ENCODE measurements at regions not wholly inside any gene's neighbourhood (a gene's known extent, or its start where the extent isn't known, plus 50 kb on each side); places are given as distances from the start of the nearest gene placed in this dataset.

DNA sequence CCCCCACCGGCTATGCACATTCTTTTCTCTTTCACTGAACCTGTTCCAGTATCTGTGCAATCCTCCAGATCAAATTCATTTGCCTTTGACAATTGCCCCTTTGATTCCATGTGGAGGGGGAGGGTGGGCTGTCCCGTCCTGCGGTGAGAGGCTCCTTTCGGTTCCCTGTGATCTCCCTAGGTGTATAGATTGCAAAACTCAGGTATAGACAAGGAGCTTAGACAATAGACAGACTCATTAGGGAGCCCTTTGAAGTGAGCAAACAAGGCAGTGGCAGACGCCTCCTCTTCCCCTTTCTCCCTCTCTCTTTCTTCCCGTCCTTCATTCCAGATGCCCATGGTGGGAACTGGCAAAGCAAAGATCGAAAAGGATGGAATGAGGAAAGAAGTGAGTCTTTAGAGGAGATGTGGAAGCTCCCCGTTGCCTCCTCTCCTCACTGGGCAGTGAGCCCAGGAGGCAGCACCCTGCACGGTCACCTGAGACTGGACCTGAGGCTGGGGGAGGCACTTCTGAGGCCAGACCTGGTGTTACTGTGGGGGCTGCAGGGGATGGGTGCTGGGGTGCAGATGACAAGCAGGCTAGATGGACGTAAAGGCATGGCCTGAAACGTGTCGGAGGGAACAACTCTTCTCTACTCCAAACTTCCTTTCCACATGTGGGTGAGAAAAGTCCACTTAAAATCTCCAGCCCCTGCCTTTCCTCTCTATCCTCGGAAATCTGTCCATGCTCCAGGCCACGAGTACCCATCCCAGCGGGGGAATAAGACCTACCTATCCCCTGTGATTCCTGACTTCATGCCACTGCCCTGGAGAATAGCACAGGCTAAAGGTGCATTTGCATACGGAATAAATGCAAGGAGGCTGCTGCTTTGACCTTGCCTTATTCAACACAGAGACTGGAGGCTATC, 256.6 kb upstream of the FOXQ1 start:
- DNase-seq = no peak

DNA sequence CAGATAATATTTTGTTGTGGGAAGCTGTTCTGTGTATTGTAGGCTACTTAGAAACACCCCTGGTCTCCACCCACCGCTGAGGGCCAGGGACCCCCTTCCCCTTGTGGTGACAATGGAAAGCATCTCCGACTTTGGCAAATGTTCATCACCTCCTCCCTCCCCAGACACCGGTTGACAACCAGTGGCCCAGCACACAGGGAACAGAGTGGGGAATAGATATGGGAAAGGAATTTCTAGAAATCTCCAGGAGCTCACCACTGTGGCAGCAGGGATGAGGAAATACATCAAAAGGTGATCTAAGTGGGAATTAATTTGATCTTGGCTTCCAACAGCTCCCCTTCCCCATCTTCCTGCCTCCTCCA, 257.3 kb upstream of the FOXQ1 start:
- no peak for DNase-seq

DNA sequence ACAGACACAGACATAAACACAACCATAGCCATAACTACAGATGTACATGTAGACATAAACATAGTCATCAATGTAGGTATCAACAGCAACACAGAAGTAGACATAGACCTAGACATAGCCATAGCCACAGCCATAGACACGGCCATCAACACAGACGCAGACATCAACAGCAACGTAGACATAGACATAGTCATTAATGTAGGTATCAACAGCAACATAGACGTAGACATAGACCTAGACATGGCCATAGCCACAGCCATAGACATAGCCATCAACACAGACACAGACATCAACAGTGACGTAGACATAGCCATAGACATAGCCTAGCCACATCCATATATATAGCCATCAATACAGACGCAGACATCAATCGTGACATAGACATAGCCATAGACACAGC, 258.3 kb upstream of the FOXQ1 start:
- no peak for DNase-seq

GRCh38 chr6:1052262-1052661, 259.6 kb upstream of the FOXQ1 start:
- DNase-seq = no peak

GRCh38 chr6:1049900-1050299, 262.0 kb upstream of the FOXQ1 start:
- DNase-seq = no peak

DNA sequence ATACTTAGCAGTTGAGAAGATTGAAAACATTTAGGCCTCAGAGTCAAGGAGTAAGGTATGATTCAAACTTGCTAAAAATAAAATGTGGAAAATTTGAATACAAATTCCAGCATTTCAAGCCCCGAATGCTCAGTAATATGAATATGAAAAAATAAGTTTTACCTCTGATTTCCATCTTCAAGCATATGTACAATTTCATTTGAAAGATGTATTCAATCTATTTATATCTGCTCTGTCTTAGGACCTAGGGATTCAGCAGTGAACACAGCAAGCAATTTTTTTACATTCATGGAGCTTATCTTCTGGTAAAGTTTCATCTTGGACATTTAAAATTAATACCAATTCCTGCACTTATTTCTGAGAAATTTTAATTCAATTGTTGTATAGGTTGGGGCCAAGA, 262.7 kb upstream of the FOXQ1 start:
- no peak for DNase-seq

GRCh38 chr6:1047981-1048541, 263.8 kb upstream of the FOXQ1 start:
- DNase-seq = no peak

DNA sequence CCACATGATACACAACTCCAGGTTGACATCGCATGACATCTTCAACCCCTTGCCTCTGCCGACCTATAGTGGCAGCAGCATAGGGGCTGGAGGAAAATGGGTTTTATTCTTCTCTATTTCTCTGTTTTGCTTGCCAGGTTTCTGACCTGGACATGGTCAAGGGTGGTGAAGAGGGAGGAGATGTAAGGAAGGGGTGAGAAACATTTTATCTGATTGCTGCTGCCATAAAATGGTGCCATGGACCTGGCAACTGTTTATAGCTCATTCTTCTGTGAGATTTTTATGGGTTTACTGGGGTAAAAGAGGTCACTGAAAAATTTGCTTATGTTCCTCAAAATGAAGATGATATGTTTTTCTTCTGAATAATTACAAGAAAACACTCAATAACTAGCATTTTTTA, 266.7 kb upstream of the FOXQ1 start:
- no peak for DNase-seq

DNA sequence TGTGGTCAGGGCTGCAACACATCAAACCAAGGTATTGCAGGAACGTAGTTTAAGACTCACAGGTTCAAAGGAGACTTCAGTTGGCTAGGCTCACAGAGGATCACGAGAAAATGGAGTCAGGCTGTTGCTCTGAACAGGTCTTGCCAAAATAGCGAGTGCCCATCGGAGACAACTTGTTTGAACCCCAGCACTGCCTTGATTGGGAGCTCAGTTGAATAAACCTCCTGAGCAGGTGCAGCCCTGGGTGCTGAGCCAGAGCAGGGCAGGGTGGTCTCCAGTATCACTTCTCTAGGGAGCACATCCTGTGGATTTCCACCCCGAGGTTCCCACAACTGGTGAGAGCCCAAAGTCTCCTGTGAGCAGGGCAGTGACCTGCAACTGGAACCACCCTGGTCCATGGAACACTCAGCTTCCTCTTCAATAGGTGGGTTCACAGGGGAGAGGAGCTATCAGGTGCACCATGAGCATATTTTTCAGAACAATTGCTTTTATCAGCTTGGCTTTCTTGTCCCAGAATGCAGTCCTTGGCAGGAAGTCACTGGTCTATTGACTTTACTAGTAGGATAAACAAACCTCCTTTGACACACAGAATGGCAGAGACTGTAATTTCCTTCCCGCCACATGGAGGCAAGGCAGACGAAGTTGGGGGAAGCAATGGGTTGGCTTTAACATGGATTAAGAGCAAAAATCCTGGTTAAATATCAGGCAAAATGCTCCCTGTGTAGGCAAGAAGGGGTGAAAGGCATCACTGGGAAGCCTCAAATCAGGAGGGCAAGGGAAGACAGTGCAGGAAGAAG, 267.7 kb upstream of the FOXQ1 start:
- no peak for DNase-seq

GRCh38 chr6:1043458-1043836, 268.5 kb upstream of the FOXQ1 start:
- DNase-seq = no peak

- no peak for DNase-seq
Observed at GRCh38 chr6:1042583-1043457, 269.1 kb upstream of the FOXQ1 start.

DNA sequence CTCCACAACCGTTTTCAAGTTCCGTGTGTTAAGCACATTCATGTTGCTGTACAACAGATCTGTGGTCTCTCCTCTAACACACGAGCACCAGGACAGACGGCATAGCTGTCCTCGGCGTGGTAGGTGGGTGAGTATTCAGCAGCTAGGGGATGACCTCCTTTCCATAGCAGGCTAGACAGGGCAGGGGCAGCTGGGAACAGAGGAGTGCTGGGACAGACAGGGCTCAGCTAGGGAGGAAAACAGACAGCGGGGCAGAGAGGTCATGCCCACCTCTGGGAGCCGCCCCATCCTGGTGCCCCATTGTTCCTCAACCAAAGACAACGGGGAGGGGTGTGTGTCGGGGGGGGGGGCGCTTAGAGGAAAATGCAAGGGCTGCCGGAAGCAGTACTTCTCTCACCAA, 271.5 kb upstream of the FOXQ1 start:
- DNase-seq = no peak

DNA sequence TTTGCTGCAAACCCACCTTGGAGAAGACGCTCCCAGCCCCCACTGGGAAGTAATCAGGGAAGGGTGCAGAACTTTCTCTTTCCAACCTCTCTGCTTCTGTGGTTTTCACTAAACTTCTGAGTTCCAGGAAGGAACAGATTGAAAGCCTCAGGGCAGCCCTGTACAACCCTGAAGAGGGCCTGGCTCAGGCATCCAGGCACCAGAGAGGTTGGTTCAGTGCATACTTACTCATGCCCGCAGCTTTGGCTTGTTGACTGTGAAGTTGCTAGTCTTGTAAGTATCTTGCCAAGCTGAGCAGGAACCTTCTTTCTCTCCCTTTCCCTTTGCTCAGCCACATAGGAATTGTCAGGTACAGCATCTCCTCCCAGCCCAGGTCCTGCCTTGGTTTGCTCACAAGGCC, 272.2 kb upstream of the FOXQ1 start:
- DNase-seq = no peak

DNA sequence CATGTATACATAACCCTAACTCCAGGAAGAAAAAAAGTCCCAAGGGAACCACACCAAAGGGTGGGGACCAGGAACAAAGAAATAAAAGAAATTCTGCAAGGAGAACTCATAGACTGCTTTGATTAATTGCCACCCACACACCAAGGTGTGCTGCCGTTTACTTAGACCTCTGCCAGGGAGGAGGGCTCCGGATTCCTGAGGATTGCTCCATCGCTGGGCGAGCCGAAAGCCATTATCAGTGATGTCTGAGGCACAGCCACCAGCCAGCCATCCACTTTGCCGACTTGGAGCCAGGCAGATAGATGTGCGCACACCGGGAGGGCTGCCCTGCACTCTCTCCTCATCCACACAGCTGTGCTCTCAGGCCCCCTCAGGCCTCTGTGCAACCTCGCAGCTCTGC, 272.7 kb upstream of the FOXQ1 start:
- no peak for DNase-seq

- DNase-seq = no peak
Observed at GRCh38 chr6:1037430-1038202, 274.3 kb upstream of the FOXQ1 start.

DNA sequence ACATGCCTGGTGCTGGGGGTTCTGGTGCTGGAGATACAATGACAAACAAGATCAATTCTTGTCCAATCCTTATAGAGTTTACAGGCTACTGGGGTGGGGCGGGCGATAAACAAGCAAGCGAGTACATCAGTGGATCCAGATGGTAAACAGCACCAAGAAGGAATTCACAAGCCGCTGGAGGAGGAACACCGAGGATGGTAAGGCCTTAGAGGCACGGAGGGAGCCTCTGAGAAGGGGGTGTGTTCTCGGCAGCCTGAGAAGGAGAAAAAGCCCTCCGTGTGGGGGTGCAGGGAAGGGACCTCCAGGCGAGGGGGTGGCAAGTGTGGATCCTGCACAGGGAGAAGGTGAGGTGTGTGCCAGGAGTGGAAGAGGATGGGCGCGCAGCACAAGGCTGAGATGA, 276.5 kb upstream of the FOXQ1 start:
- no peak for DNase-seq

GRCh38 chr6:1031720-1032119, 280.2 kb upstream of the FOXQ1 start:
- no peak for DNase-seq

DNA sequence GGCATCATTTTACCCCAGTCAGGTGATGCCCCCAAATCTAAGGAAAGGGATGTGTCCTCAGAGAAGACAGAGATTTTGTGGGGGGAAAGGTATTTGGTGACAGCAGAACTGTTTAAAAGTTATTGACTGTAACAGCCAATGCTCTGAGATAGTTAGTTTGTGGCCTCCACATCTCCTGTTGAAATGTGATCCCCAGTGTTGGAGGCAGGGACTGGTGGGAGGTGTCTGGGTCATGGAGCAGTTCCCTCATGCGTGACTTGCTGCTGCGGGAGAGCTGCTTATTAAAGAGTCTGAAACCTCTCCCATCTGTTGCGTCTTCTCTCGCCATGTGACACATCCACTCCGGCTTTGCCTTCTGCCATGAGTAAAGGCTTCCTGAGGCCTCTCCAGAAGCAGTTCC, 282.8 kb upstream of the FOXQ1 start:
- no peak for DNase-seq

GRCh38 chr6:1028723-1029122, 283.2 kb upstream of the FOXQ1 start:
- DNase-seq = no peak

DNA sequence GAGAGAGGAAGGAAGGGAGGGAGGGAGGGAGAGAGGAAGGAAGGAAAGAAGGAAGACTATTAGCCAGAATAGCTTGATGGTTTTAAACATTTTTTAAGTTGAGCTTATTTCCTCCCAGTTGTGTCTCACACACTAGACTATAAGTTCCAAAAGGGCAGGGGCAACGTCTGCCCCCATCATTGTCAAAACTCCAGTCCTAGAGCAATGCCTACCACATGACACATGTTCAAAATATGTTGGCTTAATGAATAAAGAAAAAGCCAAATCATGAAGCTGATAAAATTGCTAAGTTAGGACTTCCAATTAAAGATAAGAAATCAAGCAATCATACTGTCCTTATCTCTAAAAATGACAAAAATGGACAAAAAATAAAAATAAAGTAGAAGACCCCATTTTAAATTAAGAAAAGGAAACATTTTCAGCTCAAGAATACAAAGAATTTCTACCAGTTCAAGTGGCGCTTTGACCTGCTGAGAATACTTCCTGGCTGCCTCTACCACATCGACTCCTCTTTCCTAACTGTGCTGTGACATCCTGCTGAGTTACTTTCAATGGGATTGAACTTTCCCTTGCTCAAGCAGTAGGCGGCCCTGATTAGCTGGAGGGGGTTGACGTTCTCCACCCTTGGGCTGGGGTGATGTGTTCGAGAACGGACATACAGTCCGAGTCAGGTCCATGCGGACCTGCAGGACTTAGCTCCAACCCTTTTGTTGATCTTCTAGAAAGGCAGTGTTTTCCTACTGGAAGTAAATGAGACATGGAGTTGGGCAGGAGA, 283.9 kb upstream of the FOXQ1 start:
- DNase-seq = no peak

GRCh38 chr6:1027109-1027794, 284.6 kb upstream of the FOXQ1 start:
- no peak for DNase-seq

Data from inflammatory macrophage (primary cell).